PC-3 (cell line): ENCODE measurements at regions not wholly inside any gene's neighbourhood (a gene's known extent, or its start where the extent isn't known, plus 50 kb on each side); places are given as distances from the start of the nearest gene placed in this dataset.

Experiments used
- ATAC-seq: fragments of 200-7000 bp; cut with Tn5 transposase; 2 replicates; pipeline ENCODE4 v1.9.1; 2020; ENCODE audit warnings: mild to moderate bottlenecking, moderate library complexity
- BruUV-seq: library from RNA; stranded (reverse); fragments of 400-500 nt; replicated peaks from 2 replicates; lab custom pipeline; 2021; lab: Mats Ljungman, UMichigan
- CTCF ChIA-PET: fragments of 300-600 bp; sonication (Branson Sonifier 250); formaldehyde crosslinking; loops from one replicate; lab custom pipeline; 2022; ENCODE audit warnings: antibody characterized with exemption; lab: Charles Lee
- POLR2A ChIA-PET: fragments of 300-600 bp; sonication (Branson Sonifier 250); formaldehyde crosslinking; loops from one replicate; lab custom pipeline; 2022; ENCODE audit warnings: antibody characterized with exemption; ENCODE audit not compliant: unreplicated experiment; lab: Charles Lee
- DNase-seq: peaks from one replicate; pipeline ENCODE4 v3.0.0-alpha.2; 2015
- H2AFZ ChIP-seq: fragments of 300-600 bp; sonication (generic); 2 replicates; pipeline ENCODE4 v1.6.0; 2016; ENCODE audit warnings: antibody characterized with exemption, low read length
- H3F3A ChIP-seq: fragments of 300-600 bp; sonication (generic); one replicate; pipeline ENCODE4 v1.6.0; 2017; ENCODE audit warnings: antibody characterized with exemption, low read length, control low read depth, mild to moderate bottlenecking; ENCODE audit not compliant: unreplicated experiment
- H3K27ac ChIP-seq: fragments of 300-600 bp; sonication (generic); 2 replicates; pipeline ENCODE4 v1.5.1; 2016; ENCODE audit warnings: mild to moderate bottlenecking, low read length
- H3K27me3 ChIP-seq: fragments of 300-600 bp; sonication (generic); 2 replicates; pipeline ENCODE4 v1.6.1; 2016; ENCODE audit warnings: low read length, mixed read lengths
- H3K36me3 ChIP-seq: fragments of 300-600 bp; sonication (generic); 2 replicates; pipeline ENCODE4 v1.6.1; 2016; ENCODE audit warnings: low read depth, mixed run types, low read length, mixed read lengths
- H3K4me1 ChIP-seq: fragments of 300-600 bp; sonication (generic); 2 replicates; pipeline ENCODE4 v1.5.1; 2016; ENCODE audit warnings: low read length; ENCODE audit not compliant: insufficient read depth
- H3K4me2 ChIP-seq: fragments of 300-600 bp; sonication (generic); 2 replicates; pipeline ENCODE4 v1.6.0; 2016; ENCODE audit warnings: low read length
- H3K4me3 ChIP-seq: fragments of 300-600 bp; sonication (generic); 2 replicates; pipeline ENCODE4 v1.5.1; 2016; ENCODE audit warnings: mild to moderate bottlenecking, low read length, mixed read lengths
- H3K79me2 ChIP-seq: fragments of 300-600 bp; sonication (generic); 2 replicates; pipeline ENCODE4 v1.6.1; 2017; ENCODE audit warnings: low read length, mixed read lengths
- H3K9ac ChIP-seq: fragments of 300-600 bp; sonication (generic); 2 replicates; pipeline ENCODE4 v1.6.0; 2016; ENCODE audit warnings: mild to moderate bottlenecking, low read length
- H3K9me2 ChIP-seq: fragments of 300-600 bp; sonication (generic); replicated peaks from 2 replicates; pipeline ENCODE4 v1.6.1; 2016; ENCODE audit warnings: mixed run types, low read length, mixed read lengths
- H3K9me3 ChIP-seq: fragments of 300-600 bp; sonication (generic); 2 replicates; pipeline ENCODE4 v1.6.1; 2016; ENCODE audit warnings: low read length, mixed read lengths
- H4K20me1 ChIP-seq: fragments of 300-600 bp; sonication (generic); 2 replicates; pipeline ENCODE4 v1.6.1; 2016; ENCODE audit warnings: low read length, mixed read lengths
- CTCF ChIP-seq: fragments of 300-600 bp; sonication (generic); conservative IDR thresholded peaks from 2 replicates; pipeline ENCODE4 v1.5.1; 2017; ENCODE audit warnings: antibody characterized with exemption, low read depth, mild to moderate bottlenecking, low read length
- EZH2 ChIP-seq: fragments of 300-600 bp; sonication (generic); IDR thresholded peaks from one replicate; pipeline ENCODE4 v1.6.1; 2017; ENCODE audit warnings: antibody characterized with exemption, mild to moderate bottlenecking, low read length; ENCODE audit not compliant: unreplicated experiment
- EZH2phosphoT487 ChIP-seq: fragments of 300-600 bp; sonication (generic); IDR thresholded peaks from 2 replicates; pipeline ENCODE4 v1.6.1; 2018; ENCODE audit warnings: mild to moderate bottlenecking, antibody characterized with exemption, low read length, borderline replicate concordance
- intact Hi-C: fragments of 100-400 bp; cut with micrococcal nuclease; formaldehyde crosslinking; loops from 2 replicates; pipeline ENCODE4 v1.9.0; 2023

GRCh38 chr11:134510233-134511040, 98.4 kb upstream of the B3GAT1 start:
- ChIA-PET POLR2A (no interaction called here), CTCF (no interaction called here)
- intact Hi-C loops = no loop called here

GRCh38 chr11:134509381-134510232, 97.6 kb upstream of the B3GAT1 start:
- no peak overlapping the region for H3K4me3 ChIP-seq
- H3F3A ChIP-seq = no peaks in the 10 kb centered on the region
- H4K20me1 ChIP-seq = no peaks in the 10 kb centered on the region
- no peak overlapping the region for H3K4me2 ChIP-seq
- ChIA-PET POLR2A (no interaction called here), CTCF (no interaction called here)
- H3K9me3 ChIP-seq = 0 out of 2 replicates have a peak, but pooled peaks cover 9% of the 10 kb centered on the region
- no peaks in the 10 kb centered on the region for H3K9me2 ChIP-seq
- no peak overlapping the region for H3K27ac ChIP-seq
- ATAC-seq = no peak
- H3K27me3 ChIP-seq = peaks cover 49% of the 10 kb centered on the region
- intact Hi-C loops = no loop called here
- BruUV-seq = no TSS peak
- TF ChIP-seq EZH2phosphoT487 (no peak), CTCF (no peak), EZH2 (no peak)
- H2AFZ ChIP-seq = no peak overlapping the region
- H3K9ac ChIP-seq = no peak overlapping the region
- H3K4me1 ChIP-seq = no peaks in the 10 kb centered on the region
- no peaks in the 10 kb centered on the region for H3K79me2 ChIP-seq
- H3K36me3 ChIP-seq = no peaks in the 10 kb centered on the region
- no peak for DNase-seq

More at GRCh38 chr11:134510233-134511040, 98.4 kb upstream of the B3GAT1 start:
- no peak for ATAC-seq
- Histone ChIP-seq H3K4me3 (no peak overlapping the region), H3K9me2 (no peaks in the 10 kb centered on the region), H3F3A (no peaks in the 10 kb centered on the region), H3K4me2 (no peak overlapping the region), H2AFZ (no peak overlapping the region), H3K27ac (no peak overlapping the region), H4K20me1 (no peaks in the 10 kb centered on the region), H3K9ac (no peak overlapping the region), H3K9me3 (0 out of 2 replicates have a peak, but pooled peaks cover 9% of the 10 kb centered on the region), H3K27me3 (peaks cover 56% of the 10 kb centered on the region), H3K4me1 (no peaks in the 10 kb centered on the region), H3K36me3 (no peaks in the 10 kb centered on the region), H3K79me2 (no peaks in the 10 kb centered on the region)
- no TSS peak for BruUV-seq
- DNase-seq = no peak
- no peak for TF ChIP-seq EZH2phosphoT487
- TF ChIP-seq CTCF = no peak
- no peak for TF ChIP-seq EZH2
